A549 (cell line): ENCODE measurements at regions not wholly inside any gene's neighbourhood (a gene's known extent, or its start where the extent isn't known, plus 50 kb on each side); places are given as distances from the start of the nearest gene placed in this dataset.

Source experiments
- ATAC-seq, 2 experiments: fragments of 200-7000 bp in 1 of 2; fragments of >200 bp in 1 of 2; cut with Nextera tagmentation in 1 of 2; cut with Tn5 transposase in 1 of 2; 3 replicates each; pipeline versions ENCODE4 v1.8.0 to v1.9.1; 2018 to 2020; ENCODE audit warnings: mild to moderate bottlenecking in 1 of 2, moderate library complexity in 1 of 2
- CTCF ChIA-PET: fragments of 300-600 bp; sonication (Branson Sonifier 250); formaldehyde crosslinking; extraction: SDS; loops from one replicate; lab custom pipeline; 2021; ENCODE audit warnings: antibody characterized with exemption, inconsistent platforms; lab: Yijun Ruan, JAX
- POLR2A ChIA-PET: fragments of 350-600 bp; formaldehyde crosslinking; extraction: SDS; loops from one replicate; lab custom pipeline; 2021; ENCODE audit warnings: antibody characterized with exemption, inconsistent platforms; lab: Yijun Ruan, JAX
- DNase-seq, 2 experiments: peaks; one replicate each; pipeline versions ENCODE4 v3.0.0 to v3.0.0-alpha.2; 2011 to 2016; ENCODE audit warnings: low read depth in 1 of 2, low spot score in 1 of 2
- FAIRE-seq: peaks from 2 replicates; lab custom pipeline; 2011; peaks lifted over from hg19 to GRCh38; lab: Jason Lieb, UNC
- H3K27ac ChIP-seq, 2 experiments: fragments of >200 bp; sonication (Bioruptor Twin); formaldehyde crosslinking; 3 replicates each; pipeline ENCODE4 v1.5.1; 2016 to 2017
- H3K4me1 ChIP-seq: fragments of >200 bp; sonication (Bioruptor Twin); formaldehyde crosslinking; 3 replicates; pipeline ENCODE4 v1.6.1; 2016
- H3K4me2 ChIP-seq: fragments of >200 bp; sonication (Bioruptor Twin); formaldehyde crosslinking; 3 replicates; pipeline ENCODE4 v1.6.1; 2016
- H3K4me3 ChIP-seq: fragments of >200 bp; sonication (Bioruptor Twin); formaldehyde crosslinking; 3 replicates; pipeline ENCODE4 v1.5.1; 2016
- H3K9me3 ChIP-seq: fragments of >200 bp; sonication (Bioruptor Twin); formaldehyde crosslinking; 3 replicates; pipeline ENCODE4 v1.6.1; 2016
- CHD4 ChIP-seq: fragments of 200-600 bp; sonication (generic); IDR thresholded peaks from 2 replicates; pipeline ENCODE4 v1.6.1; 2016; ENCODE audit warnings: antibody characterized with exemption, mild to moderate bottlenecking, borderline replicate concordance
- HOXA7 ChIP-seq: fragments of 250-450 bp; sonication (Bioruptor Pico); IDR thresholded peaks from 2 replicates; pipeline ENCODE4 v1.5.0; 2020; ENCODE audit warnings: mild to moderate bottlenecking, moderate library complexity
- JUN ChIP-seq, 2 experiments: fragments of >200 bp; sonication (Bioruptor Twin); formaldehyde crosslinking; IDR thresholded peaks; 2 replicates in 1 of 2; 3 replicates in 1 of 2; pipeline ENCODE4 v1.6.1; 2016 to 2017
- RAD21 ChIP-seq, 2 experiments: fragments of >200 bp in 1 of 2; sonication (Bioruptor Twin) in 1 of 2; formaldehyde crosslinking in 1 of 2; IDR thresholded peaks in 1 of 2; conservative IDR thresholded peaks in 1 of 2; 2 replicates in 1 of 2; 3 replicates in 1 of 2; pipeline ENCODE4 v1.6.1; 2012 to 2018; ENCODE audit warnings: inconsistent platforms in 1 of 2
- RCOR1 ChIP-seq: fragments of 150-350 bp; IDR thresholded peaks from 2 replicates; pipeline ENCODE4 v1.6.1; 2014; ENCODE audit warnings: antibody characterized with exemption, low read length, low read depth
- SMC3 ChIP-seq: fragments of >200 bp; sonication (Bioruptor Twin); formaldehyde crosslinking; IDR thresholded peaks from 3 replicates; pipeline ENCODE4 v1.6.1; 2018; ENCODE audit warnings: inconsistent platforms
- SREBF2 ChIP-seq: fragments of 450-650 bp; IDR thresholded peaks from 2 replicates; pipeline ENCODE4 v1.6.1; 2014; ENCODE audit warnings: mild to moderate bottlenecking, moderate library complexity
- ZFP36 ChIP-seq: fragments of 450-650 bp; IDR thresholded peaks from 2 replicates; pipeline ENCODE4 v1.6.1; 2014; ENCODE audit warnings: borderline replicate concordance; ENCODE audit not compliant: partially characterized antibody
- WGBS: methylation state at CpG from one replicate; pipeline ENCODE4 v1.1.6; 2017; ENCODE audit errors: missing lambda C conversion rate; 5-methylcytosine and 5-hydroxymethylcytosine counted together
- TF ChIP-seq, protein P1 (sequence below): fragments of >200 bp; sonication (Bioruptor Twin); formaldehyde crosslinking; IDR thresholded peaks from 3 replicates; pipeline ENCODE4 v1.5.1; 2016
- TF ChIP-seq, protein P2 (sequence below): IDR thresholded peaks from 2 replicates; pipeline ENCODE4 v1.6.1; 2012
- TF ChIP-seq, protein P3 (sequence below): fragments of 250-450 bp; sonication (Bioruptor Pico); IDR thresholded peaks from 2 replicates; pipeline ENCODE4 v1.5.0; 2021; ENCODE audit warnings: mild to moderate bottlenecking, moderate library complexity, borderline replicate concordance

DNA sequence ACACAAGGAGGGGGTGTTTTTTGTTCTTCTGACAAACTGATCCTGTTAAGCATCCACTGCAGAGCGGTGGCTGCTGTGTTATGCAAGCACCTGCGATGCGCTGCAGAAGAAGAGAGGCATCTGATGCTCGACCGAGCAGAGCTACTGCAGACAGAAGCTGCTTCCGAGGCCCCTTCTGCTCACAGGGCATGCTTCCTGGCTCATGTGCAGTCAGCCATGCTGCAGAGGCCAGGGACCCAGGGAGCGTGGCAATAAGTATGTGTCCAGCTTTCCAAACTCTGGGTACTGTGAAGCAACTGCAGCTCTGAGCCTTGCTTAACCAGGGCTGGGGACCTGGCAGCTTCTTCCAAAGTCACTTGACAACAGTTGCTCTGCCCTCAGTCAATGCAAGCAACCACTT is 448.6 kb upstream of the RBFOX1 start:
- TF ChIP-seq RAD21 (conservative IDR thresholded peaks at IDR 0.05 in 1 of 2, IDR thresholded peaks at IDR 0.05 in 1 of 2) = no peak
- no peak for TF ChIP-seq SREBF2
- TF ChIP-seq SMC3 = no peak
- TF ChIP-seq CHD4 = no peak
- DNase-seq (no peak), ATAC-seq (no peak), FAIRE-seq (no peak)
- Histone ChIP-seq H3K9me3 (no peaks in the 10 kb centered on the region), H3K4me1 (no peaks in the 10 kb centered on the region), H3K4me3 (no peak overlapping the region), H3K4me2 (no peak overlapping the region), H3K27ac (no peak overlapping the region)
- WGBS = 9% methylated on average over 7 of the region's 7 CpGs
- ChIA-PET POLR2A (no interaction called here), CTCF (no interaction called here)

DNA sequence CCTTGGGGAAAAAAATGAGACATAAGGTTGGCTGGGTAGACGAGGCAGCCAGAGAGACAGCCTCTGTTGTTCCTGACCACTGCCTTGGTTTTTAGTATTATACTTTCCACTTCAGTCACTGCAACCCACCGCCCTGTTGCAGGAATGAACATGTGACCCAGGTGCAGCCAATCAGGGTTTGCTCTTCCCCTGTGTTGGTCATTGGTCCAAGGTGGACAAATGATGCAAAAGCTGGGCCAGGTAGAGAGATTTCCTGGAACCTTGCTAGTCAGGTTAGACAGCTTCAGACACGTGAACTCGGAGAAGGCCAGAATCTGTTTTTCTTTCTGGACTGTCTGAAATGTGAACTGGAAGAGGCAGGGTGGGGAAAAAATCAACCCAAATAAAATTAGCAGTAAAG is 452.4 kb upstream of the RBFOX1 start:
- CTCF ChIA-PET = no interaction called here
- no peaks in the 10 kb centered on the region for H3K9me3 ChIP-seq
- FAIRE-seq = no peak
- no peak overlapping the region for H3K4me3 ChIP-seq
- no peak for TF ChIP-seq RCOR1
- H3K4me1 ChIP-seq = no peaks in the 10 kb centered on the region
- no peak for DNase-seq
- no peak for ATAC-seq
- 6% methylated on average over 4 of the region's 4 CpGs for WGBS
- POLR2A ChIA-PET = no interaction called here
- H3K27ac ChIP-seq = no peak overlapping the region
- H3K4me2 ChIP-seq = no peak overlapping the region

DNA sequence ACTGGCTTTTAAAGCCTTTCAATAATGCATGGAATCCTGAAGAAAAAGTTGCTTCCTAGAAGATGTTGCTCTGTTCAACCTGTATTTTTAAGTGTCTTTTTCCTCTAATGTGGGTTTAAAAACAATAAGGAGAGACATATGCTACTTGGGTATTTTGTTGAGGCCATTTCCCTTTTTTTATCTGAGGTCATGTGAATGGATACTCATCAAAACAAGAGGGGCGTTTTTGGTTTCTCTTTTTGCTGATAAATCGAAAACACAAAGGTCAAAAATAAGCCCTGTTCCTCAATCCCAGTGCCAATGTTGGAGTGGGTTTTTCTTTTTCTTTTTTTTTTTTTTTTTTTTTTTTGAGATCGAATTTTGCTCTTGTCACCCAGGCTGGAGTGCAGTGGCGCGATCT is 468.0 kb upstream of the RBFOX1 start:
- H3K9me3 ChIP-seq = no peaks in the 10 kb centered on the region; the same call in 2 of the 3 replicates
- FAIRE-seq (no peak), ATAC-seq (no peak), DNase-seq (no peak)
- TF ChIP-seq JUN (IDR thresholded peaks at IDR 0.05) = no peak
- TF ChIP-seq, protein P1, sequence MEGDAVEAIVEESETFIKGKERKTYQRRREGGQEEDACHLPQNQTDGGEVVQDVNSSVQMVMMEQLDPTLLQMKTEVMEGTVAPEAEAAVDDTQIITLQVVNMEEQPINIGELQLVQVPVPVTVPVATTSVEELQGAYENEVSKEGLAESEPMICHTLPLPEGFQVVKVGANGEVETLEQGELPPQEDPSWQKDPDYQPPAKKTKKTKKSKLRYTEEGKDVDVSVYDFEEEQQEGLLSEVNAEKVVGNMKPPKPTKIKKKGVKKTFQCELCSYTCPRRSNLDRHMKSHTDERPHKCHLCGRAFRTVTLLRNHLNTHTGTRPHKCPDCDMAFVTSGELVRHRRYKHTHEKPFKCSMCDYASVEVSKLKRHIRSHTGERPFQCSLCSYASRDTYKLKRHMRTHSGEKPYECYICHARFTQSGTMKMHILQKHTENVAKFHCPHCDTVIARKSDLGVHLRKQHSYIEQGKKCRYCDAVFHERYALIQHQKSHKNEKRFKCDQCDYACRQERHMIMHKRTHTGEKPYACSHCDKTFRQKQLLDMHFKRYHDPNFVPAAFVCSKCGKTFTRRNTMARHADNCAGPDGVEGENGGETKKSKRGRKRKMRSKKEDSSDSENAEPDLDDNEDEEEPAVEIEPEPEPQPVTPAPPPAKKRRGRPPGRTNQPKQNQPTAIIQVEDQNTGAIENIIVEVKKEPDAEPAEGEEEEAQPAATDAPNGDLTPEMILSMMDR = no peak
- TF ChIP-seq, protein P2, sequence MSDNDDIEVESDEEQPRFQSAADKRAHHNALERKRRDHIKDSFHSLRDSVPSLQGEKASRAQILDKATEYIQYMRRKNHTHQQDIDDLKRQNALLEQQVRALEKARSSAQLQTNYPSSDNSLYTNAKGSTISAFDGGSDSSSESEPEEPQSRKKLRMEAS = no peak
- CTCF ChIA-PET = no interaction called here
- H3K4me3 ChIP-seq = no peak overlapping the region
- 12% methylated on average over 5 of the region's 5 CpGs for WGBS
- no peaks in the 10 kb centered on the region for H3K4me1 ChIP-seq
- no peak overlapping the region for H3K27ac ChIP-seq
- H3K4me2 ChIP-seq = no peak overlapping the region
- POLR2A ChIA-PET = no interaction called here

DNA sequence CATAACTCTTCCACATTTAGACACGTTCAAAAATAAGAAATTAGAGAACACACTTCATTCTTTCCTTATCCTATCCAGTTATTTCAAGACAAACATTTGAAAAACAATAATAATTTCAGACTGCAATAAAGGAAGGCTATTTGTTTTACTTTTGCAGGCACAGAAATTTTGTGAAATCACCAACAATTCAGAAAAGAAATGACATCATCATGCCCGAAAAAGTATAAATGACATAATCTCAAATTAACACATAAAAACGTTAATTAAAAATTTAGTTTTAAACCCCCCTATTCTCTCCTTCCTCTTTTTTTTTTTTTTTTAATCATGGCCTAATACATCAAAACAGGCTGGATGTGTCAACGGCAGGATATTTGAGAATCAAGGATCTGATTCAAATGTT is 468.4 kb upstream of the RBFOX1 start:
- DNase-seq (no peak), FAIRE-seq (no peak), ATAC-seq (no peak)
- TF ChIP-seq, protein P3, sequence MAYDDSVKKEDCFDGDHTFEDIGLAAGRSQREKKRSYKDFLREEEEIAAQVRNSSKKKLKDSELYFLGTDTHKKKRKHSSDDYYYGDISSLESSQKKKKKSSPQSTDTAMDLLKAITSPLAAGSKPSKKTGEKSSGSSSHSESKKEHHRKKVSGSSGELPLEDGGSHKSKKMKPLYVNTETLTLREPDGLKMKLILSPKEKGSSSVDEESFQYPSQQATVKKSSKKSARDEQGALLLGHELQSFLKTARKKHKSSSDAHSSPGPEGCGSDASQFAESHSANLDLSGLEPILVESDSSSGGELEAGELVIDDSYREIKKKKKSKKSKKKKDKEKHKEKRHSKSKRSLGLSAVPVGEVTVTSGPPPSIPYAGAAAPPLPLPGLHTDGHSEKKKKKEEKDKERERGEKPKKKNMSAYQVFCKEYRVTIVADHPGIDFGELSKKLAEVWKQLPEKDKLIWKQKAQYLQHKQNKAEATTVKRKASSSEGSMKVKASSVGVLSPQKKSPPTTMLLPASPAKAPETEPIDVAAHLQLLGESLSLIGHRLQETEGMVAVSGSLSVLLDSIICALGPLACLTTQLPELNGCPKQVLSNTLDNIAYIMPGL (CRISPR knock-in tag) = no peak
- no peak for TF ChIP-seq ZFP36
- no peak overlapping the region for H3K4me3 ChIP-seq
- H3K27ac ChIP-seq = no peak overlapping the region
- no peak overlapping the region for H3K4me2 ChIP-seq
- 5% methylated on average over 4 of the region's 4 CpGs for WGBS
- H3K4me1 ChIP-seq = no peaks in the 10 kb centered on the region
- ChIA-PET CTCF (no interaction called here), POLR2A (no interaction called here)
- H3K9me3 ChIP-seq = no peaks in the 10 kb centered on the region; the same call in 2 of the 3 replicates

DNA sequence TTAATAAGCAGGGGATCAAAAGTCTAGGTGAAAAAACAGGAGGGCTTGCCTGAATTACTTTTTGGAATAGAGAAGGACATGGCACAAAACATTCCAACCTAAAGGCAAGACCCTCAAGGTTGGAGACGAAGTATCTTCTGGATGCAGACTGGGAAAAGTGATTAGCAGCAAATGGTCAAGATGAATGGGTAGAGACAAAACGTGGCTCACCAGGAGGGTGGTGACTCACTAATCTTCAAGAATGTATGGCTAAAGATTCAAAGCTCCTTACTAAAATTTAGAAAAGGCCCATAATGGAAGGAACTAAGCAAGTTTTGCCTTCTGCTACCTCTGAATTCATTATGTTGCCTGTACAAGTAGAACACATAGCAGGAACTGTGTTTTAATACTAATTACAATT is 469.5 kb upstream of the RBFOX1 start:
- no peak overlapping the region for H3K4me2 ChIP-seq
- 2% methylated on average over 2 of the region's 2 CpGs for WGBS
- ATAC-seq (no peak), FAIRE-seq (no peak), DNase-seq (no peak)
- no peak overlapping the region for H3K27ac ChIP-seq
- CTCF ChIA-PET = no interaction called here
- H3K4me1 ChIP-seq = no peaks in the 10 kb centered on the region
- H3K4me3 ChIP-seq = no peak overlapping the region
- POLR2A ChIA-PET = no interaction called here
- no peaks in the 10 kb centered on the region; the same call in 2 of the 3 replicates for H3K9me3 ChIP-seq
- no peak for TF ChIP-seq HOXA7
- TF ChIP-seq, protein P3 (CRISPR knock-in tag) = no peak
